ENCODE measurements at regions not wholly inside any gene's neighbourhood (a gene's known extent, or its start where the extent isn't known, plus 50 kb on each side); places are given as distances from the start of the nearest gene placed in this dataset.

DNA sequence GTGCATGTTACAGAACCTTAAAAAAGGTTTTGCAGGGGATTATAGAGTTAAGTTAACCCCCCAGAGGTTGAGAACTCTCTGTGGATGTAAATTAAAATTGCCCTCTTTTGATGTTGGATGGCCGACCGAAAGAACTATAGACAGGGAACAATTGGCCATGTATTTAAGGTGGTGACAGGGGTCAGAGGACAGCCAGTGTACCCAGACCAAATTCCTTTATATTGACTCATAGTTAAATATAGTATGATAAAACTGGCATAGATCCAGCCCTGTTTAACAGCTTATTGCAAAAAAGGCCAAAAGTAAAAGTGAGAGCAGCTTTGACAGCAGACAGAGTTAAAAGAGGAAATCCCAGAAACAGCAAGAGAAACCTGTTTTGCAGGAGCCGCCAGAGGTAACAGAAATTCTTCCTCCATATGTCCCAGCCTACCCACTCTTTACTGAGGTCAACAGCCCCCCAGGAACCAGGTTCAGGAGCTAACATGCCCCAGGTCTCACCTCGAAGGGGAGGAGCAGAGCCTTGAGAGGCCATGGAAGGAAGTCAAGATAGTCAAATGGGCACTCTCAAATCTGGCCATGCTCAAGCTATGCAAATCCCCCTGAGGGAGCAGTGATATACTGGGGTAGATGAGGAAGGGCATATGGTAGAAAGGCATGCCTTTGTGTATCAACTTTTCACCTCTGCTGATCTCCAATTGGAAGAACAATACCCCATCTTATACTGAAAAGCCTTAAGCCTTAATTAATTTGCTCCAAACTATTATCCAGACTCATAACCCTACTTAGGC lies 156.4 kb upstream of the COX7C start:
- H3K27ac ChIP-seq (ENCODE audit: extremely low read length, insufficient read depth, low read length), result no peak overlapping the region
- CTCF ChIA-PET (ENCODE audit: low intra/inter-chr PET ratio, low total read pairs), result no interaction called here
- TF ChIP-seq ZNF446 (CRISPR knock-in tag; IDR thresholded peaks at IDR 0.05) (no peak), STAT6 (CRISPR knock-in tag; IDR thresholded peaks at IDR 0.05; ENCODE audit: borderline replicate concordance) (no peak), TRIM24 (CRISPR knock-in tag; IDR thresholded peaks at IDR 0.05) (no peak), ZNF879 (CRISPR knock-in tag; IDR thresholded peaks at IDR 0.05) (no peak), ZFX (CRISPR knock-in tag; IDR thresholded peaks at IDR 0.05; ENCODE audit: low read depth) (no peak), ZNF138 (CRISPR knock-in tag; IDR thresholded peaks at IDR 0.05; ENCODE audit: low read depth) (no peak), ZNF567 (CRISPR knock-in tag; IDR thresholded peaks at IDR 0.05; ENCODE audit: borderline replicate concordance) (no peak), ZNF12 (CRISPR knock-in tag; IDR thresholded peaks at IDR 0.05) (no peak), HBP1 (CRISPR knock-in tag; IDR thresholded peaks at IDR 0.05; ENCODE audit: low read depth) (no peak), ZBTB7A (CRISPR knock-in tag; IDR thresholded peaks at IDR 0.05) (no peak), MYC (CRISPR knock-in tag; IDR thresholded peaks at IDR 0.05; ENCODE audit: borderline replicate concordance) (no peak), HDAC1 (CRISPR knock-in tag; IDR thresholded peaks at IDR 0.05) (no peak), ZNF468 (CRISPR knock-in tag; IDR thresholded peaks at IDR 0.05) (no peak), PATZ1 (CRISPR knock-in tag; IDR thresholded peaks at IDR 0.05) (no peak), FOXA3 (CRISPR knock-in tag; IDR thresholded peaks at IDR 0.05) (no peak), JDP2 (CRISPR knock-in tag; IDR thresholded peaks at IDR 0.05; ENCODE audit: borderline replicate concordance) (no peak), ZNF652 (CRISPR knock-in tag; IDR thresholded peaks at IDR 0.05; ENCODE audit: borderline replicate concordance, low read depth) (peak; percentile 77; the same call in 1 of the 2 replicates)
- TF ChIP-seq, protein P1, sequence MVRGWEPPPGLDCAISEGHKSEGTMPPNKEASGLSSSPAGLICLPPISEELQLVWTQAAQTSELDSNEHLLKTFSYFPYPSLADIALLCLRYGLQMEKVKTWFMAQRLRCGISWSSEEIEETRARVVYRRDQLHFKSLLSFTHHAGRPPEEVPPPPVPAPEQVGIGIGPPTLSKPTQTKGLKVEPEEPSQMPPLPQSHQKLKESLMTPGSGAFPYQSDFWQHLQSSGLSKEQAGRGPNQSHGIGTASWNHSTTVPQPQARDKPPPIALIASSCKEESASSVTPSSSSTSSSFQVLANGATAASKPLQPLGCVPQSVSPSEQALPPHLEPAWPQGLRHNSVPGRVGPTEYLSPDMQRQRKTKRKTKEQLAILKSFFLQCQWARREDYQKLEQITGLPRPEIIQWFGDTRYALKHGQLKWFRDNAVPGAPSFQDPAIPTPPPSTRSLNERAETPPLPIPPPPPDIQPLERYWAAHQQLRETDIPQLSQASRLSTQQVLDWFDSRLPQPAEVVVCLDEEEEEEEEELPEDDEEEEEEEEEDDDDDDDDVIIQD (CRISPR knock-in tag; IDR thresholded peaks at IDR 0.05; ENCODE audit: low read depth), result no peak

More for the DNA sequence above, 156.4 kb upstream of the COX7C start:
- H3K27me3 ChIP-seq (ENCODE audit: control insufficient read depth in 1 of 2, insufficient read depth in 2 of 2, low read length in 2 of 2), result no peaks in the 10 kb centered on the region
- H3K79me2 ChIP-seq (ENCODE audit: insufficient read depth, low read length), result no peaks in the 10 kb centered on the region
- DNase-seq (ENCODE audit: low spot score), result peak; percentile 27
- BruUV-seq (replicated peaks), result no TSS peak
- in situ Hi-C loops (cut with HindIII; ENCODE audit: extremely low pct_ligation_motif_present, low pct_unique_long_range_greater_than_20kb), result no loop called here
- 0% methylated on average over 4 of the region's 4 CpGs for WGBS (ENCODE audit: low lambda C conversion rate)
- H3K4me1 ChIP-seq (ENCODE audit: insufficient read depth, low read length), result peaks cover 11% of the 10 kb centered on the region
- H2AFZ ChIP-seq (ENCODE audit: low read length), result no peak overlapping the region
- H3K4me3 ChIP-seq (replicated peaks in 1 of 3; ENCODE audit: insufficient read depth in 1 of 3, low read depth in 2 of 3, low read length in 3 of 3), result no peak overlapping the region
- H3K4me2 ChIP-seq (ENCODE audit: low read depth, low read length), result peak overlapping the region; percentile 18; the same call in 1 of the 2 replicates
- ATAC-seq, result no peak
- peaks cover 46% of the 10 kb centered on the region for H3K9me3 ChIP-seq (ENCODE audit: low read length)
- intact Hi-C loops (cut with micrococcal nuclease; ENCODE audit: unreplicated experiment), result loop anchor here (10.0 kb wide), 1 partner anchor 213 kb away; no protein-coding TSS in a partner anchor
- no peak for FAIRE-seq
- H4K20me1 ChIP-seq (ENCODE audit: insufficient read depth, low read length), result no peaks in the 10 kb centered on the region
- POLR2A ChIA-PET, result no interaction called here
- H3K9ac ChIP-seq (ENCODE audit: insufficient read depth, low read depth, low read length), result no peak overlapping the region
- no peaks in the 10 kb centered on the region for H3K36me3 ChIP-seq (replicated peaks in 1 of 2; ENCODE audit: control insufficient read depth in 1 of 2, insufficient read depth in 2 of 2, low read length in 2 of 2)

Measured in HepG2 (cell line).